Psoas muscle (tissue), 7 donors: ENCODE measurements at regions not wholly inside any gene's neighbourhood (a gene's known extent, or its start where the extent isn't known, plus 50 kb on each side); places are given as distances from the start of the nearest gene placed in this dataset.

Experiments
- ATAC-seq, 4 donors: fragments of 200-7000 bp; cut with Tn5 transposase; one replicate each; pipeline ENCODE4 v1.9.1; 2020; ENCODE audit warnings: moderate library complexity in 3 of 4, mild to moderate bottlenecking in 2 of 4
- DNase-seq, 2 donors: peaks; one replicate each; pipeline ENCODE4 v3.0.0-alpha.2; 2020
- H3K27ac ChIP-seq: fragments of 200-600 bp; one replicate; pipeline ENCODE4 v1.8.0; 2022
- H3K27me3 ChIP-seq, 3 donors: fragments of 200-600 bp in 1 of 3; one replicate each; pipeline versions ENCODE4 v1.6.1 to v1.8.0; 2013 to 2022; ENCODE audit warnings: low read length in 2 of 3, mild to moderate bottlenecking in 2 of 3, moderate library complexity in 1 of 3; ENCODE audit not compliant: insufficient read depth in 3 of 3
- H3K36me3 ChIP-seq, 2 donors: fragments of 200-600 bp in 1 of 2; one replicate each; pipeline versions ENCODE4 v1.6.1 to v1.8.0; 2013 to 2022; ENCODE audit warnings: low read depth in 1 of 2, mild to moderate bottlenecking in 1 of 2, moderate library complexity in 1 of 2; ENCODE audit not compliant: insufficient read depth in 1 of 2
- H3K4me1 ChIP-seq: fragments of 200-600 bp; one replicate; pipeline ENCODE4 v1.8.0; 2022
- H3K4me3 ChIP-seq: fragments of 200-600 bp; one replicate; pipeline ENCODE4 v1.8.0; 2022; ENCODE audit warnings: mild to moderate bottlenecking
- H3K9me3 ChIP-seq: fragments of 200-600 bp; one replicate; pipeline ENCODE4 v1.8.0; 2022
- WGBS, 3 donors: extraction: QIAGEN DNeasy Blood & Tissue Kit; methylation state at CpG; one replicate each; pipeline versions ENCODE4 v1.1.6 to v1.1.7; 2013; 5-methylcytosine and 5-hydroxymethylcytosine counted together
- intact Hi-C, 2 donors: fragments of 100-400 bp; cut with DNase I; formaldehyde crosslinking; loops; one replicate each; pipeline versions ENCODE4 v1.11.0 to v1.14.2; 2022
- TF ChIP-seq, protein P1 (sequence below): fragments of 200-600 bp; IDR thresholded peaks from one replicate; pipeline ENCODE4 v1.8.0; 2022; ENCODE audit warnings: antibody characterized with exemption
- donor health status: healthy with polysubstance abuse.
- donor health status: DM: no; HTN: no; CAD: no; lungs with moderate emphysema.
- donor health status: Bipolar disorder and iron deficiency.
- donor health status: healthy.
- donor health status: DM: yes; HTN: yes; CAD: no.
- donor health status: DM: no; HTN: no; CAD: no.
- donor health status: DM: yes; HTN: yes; CAD: no.

DNA sequence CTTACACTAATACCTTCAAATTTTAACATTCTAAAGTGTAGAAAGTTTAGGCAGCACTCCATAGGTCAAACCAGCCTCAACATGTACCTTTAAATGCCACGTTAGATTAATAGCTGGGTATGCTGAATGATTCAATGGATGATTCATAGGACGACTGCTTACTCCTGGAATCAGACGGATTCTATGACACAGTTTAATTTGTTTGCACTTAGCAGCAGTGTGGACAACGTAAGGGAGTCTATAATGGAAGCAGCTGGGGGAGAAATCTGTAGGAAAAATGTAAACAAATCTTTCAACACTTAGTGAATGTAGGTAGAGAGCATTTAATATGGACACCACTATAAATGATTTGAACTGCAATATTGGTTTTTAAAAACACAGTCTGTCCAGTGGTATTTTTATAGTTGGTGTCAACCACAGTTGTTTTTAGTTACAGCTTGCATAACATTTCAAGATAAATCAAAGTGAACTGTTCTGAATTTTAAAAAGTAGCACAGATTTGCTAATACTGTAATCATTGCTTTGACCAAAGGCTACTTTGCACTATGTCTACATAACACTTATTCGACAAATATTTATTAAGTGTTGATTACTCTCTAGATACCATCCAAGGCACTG, 701.5 kb upstream of the MEF2C start:
- Histone ChIP-seq H3K4me1 (peaks cover 10% of the 10 kb centered on the region), H3K36me3 (no peaks in the 10 kb centered on the region), H3K27me3 (no peaks in the 10 kb centered on the region), H3K9me3 (no peaks in the 10 kb centered on the region), H3K4me3 (no peak overlapping the region), H3K27ac (peak overlapping the region; percentile 60)
- 32 to 54% (median 42%) methylated on average over 5 of the region's 5 CpGs for WGBS, 3 donors
- DNase-seq (no peak), ATAC-seq (peak; percentile 58 to 91 (median 82))
- intact Hi-C loops: no loop called here
- TF ChIP-seq, protein P1, sequence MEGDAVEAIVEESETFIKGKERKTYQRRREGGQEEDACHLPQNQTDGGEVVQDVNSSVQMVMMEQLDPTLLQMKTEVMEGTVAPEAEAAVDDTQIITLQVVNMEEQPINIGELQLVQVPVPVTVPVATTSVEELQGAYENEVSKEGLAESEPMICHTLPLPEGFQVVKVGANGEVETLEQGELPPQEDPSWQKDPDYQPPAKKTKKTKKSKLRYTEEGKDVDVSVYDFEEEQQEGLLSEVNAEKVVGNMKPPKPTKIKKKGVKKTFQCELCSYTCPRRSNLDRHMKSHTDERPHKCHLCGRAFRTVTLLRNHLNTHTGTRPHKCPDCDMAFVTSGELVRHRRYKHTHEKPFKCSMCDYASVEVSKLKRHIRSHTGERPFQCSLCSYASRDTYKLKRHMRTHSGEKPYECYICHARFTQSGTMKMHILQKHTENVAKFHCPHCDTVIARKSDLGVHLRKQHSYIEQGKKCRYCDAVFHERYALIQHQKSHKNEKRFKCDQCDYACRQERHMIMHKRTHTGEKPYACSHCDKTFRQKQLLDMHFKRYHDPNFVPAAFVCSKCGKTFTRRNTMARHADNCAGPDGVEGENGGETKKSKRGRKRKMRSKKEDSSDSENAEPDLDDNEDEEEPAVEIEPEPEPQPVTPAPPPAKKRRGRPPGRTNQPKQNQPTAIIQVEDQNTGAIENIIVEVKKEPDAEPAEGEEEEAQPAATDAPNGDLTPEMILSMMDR: no peak

DNA sequence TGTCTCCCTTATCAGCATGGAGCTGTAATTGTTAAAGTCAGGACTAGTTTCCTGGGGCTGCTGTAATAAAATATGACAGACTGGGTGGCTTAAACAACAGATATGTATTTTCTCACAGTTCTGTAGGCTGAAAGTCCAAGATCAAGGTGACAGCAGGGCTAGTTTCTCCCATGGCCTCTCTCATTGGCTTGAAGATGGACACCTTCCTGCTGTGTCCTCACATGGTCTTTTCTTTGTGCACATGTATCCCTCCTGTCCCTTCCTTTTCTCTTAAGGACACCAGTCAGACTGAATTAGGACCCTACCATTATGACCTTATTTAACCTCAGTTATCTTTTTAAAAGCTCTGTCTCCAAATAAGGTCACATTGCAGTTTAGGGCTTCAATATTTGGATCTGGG, 700.5 kb upstream of the MEF2C start:
- Histone ChIP-seq H3K9me3 (no peaks in the 10 kb centered on the region), H3K4me1 (peaks cover 10% of the 10 kb centered on the region), H3K27me3 (no peaks in the 10 kb centered on the region), H3K4me3 (no peak overlapping the region), H3K36me3 (no peaks in the 10 kb centered on the region), H3K27ac (no peak overlapping the region)
- ATAC-seq (no peak), DNase-seq (no peak)
- TF ChIP-seq, protein P1: no peak
- intact Hi-C loops: no loop called here

DNA sequence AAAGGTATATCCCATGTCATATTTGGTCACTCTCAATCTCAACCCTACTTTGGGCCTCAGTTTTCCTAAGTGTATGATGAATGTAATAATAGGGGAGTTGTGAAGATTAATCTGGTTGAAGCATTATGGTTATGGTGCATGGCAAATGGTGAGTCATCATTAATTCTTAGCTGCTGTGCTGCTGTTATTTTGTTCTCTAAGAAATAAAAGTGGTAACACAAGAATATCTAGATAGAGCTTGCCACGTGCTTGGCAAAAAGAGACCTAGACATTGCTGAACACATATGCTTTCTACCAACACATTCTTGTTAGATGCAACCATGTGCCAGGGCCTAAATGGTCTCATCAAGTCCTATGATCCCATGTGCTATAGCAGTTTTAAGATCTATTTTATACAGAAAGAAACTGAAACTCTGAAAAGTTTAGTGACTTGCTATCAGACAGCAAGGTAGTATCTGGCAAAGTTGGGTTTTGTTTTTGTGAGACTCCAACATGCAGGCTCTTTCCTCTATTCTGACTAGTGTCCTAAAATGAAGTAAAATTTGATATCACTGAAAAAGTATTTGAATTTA, 699.9 kb upstream of the MEF2C start:
- Histone ChIP-seq H3K27ac (peak overlapping the region; percentile 33), H3K4me1 (peaks cover 10% of the 10 kb centered on the region), H3K36me3 (no peaks in the 10 kb centered on the region), H3K27me3 (no peaks in the 10 kb centered on the region), H3K4me3 (no peak overlapping the region), H3K9me3 (no peaks in the 10 kb centered on the region)
- intact Hi-C loops: no loop called here
- 48 to 91% (median 57%) methylated on average over 1 of the region's 1 CpG for WGBS, 3 donors
- TF ChIP-seq, protein P1: no peak
- ATAC-seq (peak in 1 of 4 donors; percentile 24), DNase-seq (no peak)

DNA sequence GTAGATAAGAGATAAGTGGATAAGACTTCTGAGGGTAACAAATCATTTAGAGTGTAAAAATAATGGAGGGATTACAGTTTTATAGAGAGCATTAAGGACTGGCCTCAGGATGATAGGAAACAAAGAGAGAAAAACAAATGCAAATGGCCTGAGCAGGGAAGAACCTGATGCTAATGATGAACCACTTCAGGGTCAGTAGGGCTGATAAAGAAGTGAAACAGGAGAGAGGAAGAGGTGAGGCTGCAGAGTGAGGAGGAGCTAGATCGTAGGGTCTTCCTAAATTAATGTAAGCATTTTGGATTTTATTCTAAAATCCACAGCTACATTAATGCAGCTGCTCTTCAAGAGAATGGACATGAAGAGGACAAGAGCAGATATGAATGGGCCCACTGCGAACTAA, 698.0 kb upstream of the MEF2C start:
- H3K27ac ChIP-seq: no peak overlapping the region
- no peaks in the 10 kb centered on the region for H3K36me3 ChIP-seq
- no peaks in the 10 kb centered on the region for H3K27me3 ChIP-seq
- TF ChIP-seq, protein P1: no peak
- no peak for ATAC-seq
- peaks cover 10% of the 10 kb centered on the region for H3K4me1 ChIP-seq
- 91 to 98% (median 93%) methylated on average over 2 of the region's 2 CpGs for WGBS, 3 donors
- no peak overlapping the region for H3K4me3 ChIP-seq
- no peak for DNase-seq
- no peaks in the 10 kb centered on the region for H3K9me3 ChIP-seq
- intact Hi-C loops: no loop called here

DNA sequence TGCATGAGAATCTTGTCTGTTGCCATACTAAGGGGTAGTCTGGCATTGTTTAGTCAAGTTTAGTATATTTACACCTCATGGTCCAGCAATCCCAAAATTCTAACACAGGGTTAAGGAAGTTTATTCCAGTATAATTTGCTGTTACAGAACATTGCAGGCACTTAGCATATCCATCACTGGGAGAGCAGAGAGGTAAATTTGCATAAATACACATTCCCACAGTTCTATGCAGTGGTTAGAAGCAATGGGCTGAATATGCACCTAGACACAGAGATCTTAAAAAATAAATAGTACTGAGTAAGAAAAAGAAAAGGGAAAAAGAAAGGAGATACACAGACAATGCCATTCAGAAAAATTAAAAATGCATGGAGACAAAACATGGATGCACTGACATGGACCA, 692.3 kb upstream of the MEF2C start:
- no peak for DNase-seq
- no peak overlapping the region for H3K4me3 ChIP-seq
- H3K27ac ChIP-seq: no peak overlapping the region
- no peaks in the 10 kb centered on the region for H3K36me3 ChIP-seq
- no peaks in the 10 kb centered on the region for H3K9me3 ChIP-seq
- intact Hi-C loops: no loop called here
- no peaks in the 10 kb centered on the region for H3K4me1 ChIP-seq
- no peak for ATAC-seq
- no peaks in the 10 kb centered on the region for H3K27me3 ChIP-seq
- TF ChIP-seq, protein P1: no peak
